Sigmoid colon (tissue), 6 donors: ENCODE measurements at regions not wholly inside any gene's neighbourhood (a gene's known extent, or its start where the extent isn't known, plus 50 kb on each side); places are given as distances from the start of the nearest gene placed in this dataset.

Experiments used
- DNase-seq: peaks from one replicate; pipeline ENCODE4 v3.0.0-alpha.2; 2019
- H3K27ac ChIP-seq, 4 donors: fragments of 200-600 bp; sonication (generic); one replicate each; pipeline ENCODE4 v1.5.1; 2016 to 2019; ENCODE audit warnings: mild to moderate bottlenecking in 1 of 4
- H3K27me3 ChIP-seq, 3 donors: fragments of 200-600 bp; sonication (generic); one replicate each; pipeline ENCODE4 v1.5.1; 2019; ENCODE audit warnings: mild to moderate bottlenecking in 1 of 3
- H3K36me3 ChIP-seq, 4 donors: fragments of 200-600 bp; sonication (generic); one replicate each; pipeline ENCODE4 v1.5.1; 2016 to 2019
- H3K4me1 ChIP-seq, 4 donors: fragments of 200-600 bp; sonication (generic); one replicate each; pipeline ENCODE4 v1.5.1; 2017 to 2019
- H3K4me3 ChIP-seq, 4 donors: fragments of 200-600 bp; sonication (generic); one replicate each; pipeline ENCODE4 v1.5.1; 2017 to 2019; ENCODE audit warnings: mild to moderate bottlenecking in 2 of 4, moderate library complexity in 1 of 4
- H3K9me3 ChIP-seq, 4 donors: fragments of 200-600 bp in 3 of 4; sonication (generic) in 3 of 4; one replicate each; pipeline versions ENCODE4 v1.5.1 to v1.6.1; 2013 to 2019
- CTCF ChIP-seq, 4 experiments: fragments of 450-650 bp in 3 of 4; fragments of 200-600 bp in 1 of 4; IDR thresholded peaks; one replicate each; pipeline ENCODE4 v1.5.1; 2016 to 2019; ENCODE audit warnings: antibody characterized with exemption in 4 of 4, mild to moderate bottlenecking in 3 of 4, moderate library complexity in 2 of 4
- EP300 ChIP-seq, 4 donors: sonication (generic); formaldehyde crosslinking; IDR thresholded peaks; one replicate each; pipeline ENCODE4 v1.6.1; 2017; ENCODE audit warnings: antibody characterized with exemption in 4 of 4
- POLR2A ChIP-seq, 2 donors: fragments of 450-650 bp; IDR thresholded peaks; one replicate each; pipeline ENCODE4 v1.6.1; 2016; ENCODE audit warnings: antibody characterized with exemption in 2 of 2, mild to moderate bottlenecking in 2 of 2, moderate library complexity in 2 of 2
- POLR2AphosphoS5 ChIP-seq, 4 donors: sonication (generic); formaldehyde crosslinking; IDR thresholded peaks; one replicate each; pipeline ENCODE4 v1.6.1; 2017; ENCODE audit warnings: antibody characterized with exemption in 4 of 4
- WGBS, 2 donors: extraction: QIAGEN DNeasy Blood & Tissue Kit; methylation state at CpG; one replicate each; pipeline ENCODE4 v1.1.7; 2013; 5-methylcytosine and 5-hydroxymethylcytosine counted together
- intact Hi-C: fragments of 100-400 bp; cut with DNase I; formaldehyde crosslinking; loops from one replicate; pipeline ENCODE4 v1.15.1; 2023
- donor health status: healthy with polysubstance abuse.
- donor health status: healthy.

GRCh38 chr2:120678251-120678650, 57.4 kb upstream of the GLI2 start:
- Histone ChIP-seq H3K4me3 (no peak overlapping the region), H3K9me3 (no peaks in the 10 kb centered on the region), H3K27me3 (peaks cover 0 to 15% (median 5%) of the 10 kb centered on the region in 3 donors), H3K36me3 (no peaks in the 10 kb centered on the region), H3K4me1 (peaks cover 0 to 8% (median 4%) of the 10 kb centered on the region in 4 donors), H3K27ac (no peak overlapping the region)
- 55 to 64% methylated on average over 7 of the region's 7 CpGs for WGBS, 2 donors
- intact Hi-C loops, result loop anchor here (5.0 kb wide), 1 partner anchor 126 kb away; no protein-coding TSS in a partner anchor
- peak; percentile 24 for DNase-seq
- no peak for TF ChIP-seq POLR2A (IDR thresholded peaks at IDR 0.05)
- TF ChIP-seq CTCF (IDR thresholded peaks at IDR 0.05), result no peak
- no peak for TF ChIP-seq POLR2AphosphoS5 (IDR thresholded peaks at IDR 0.05)
- no peak for TF ChIP-seq EP300 (IDR thresholded peaks at IDR 0.05)

DNA sequence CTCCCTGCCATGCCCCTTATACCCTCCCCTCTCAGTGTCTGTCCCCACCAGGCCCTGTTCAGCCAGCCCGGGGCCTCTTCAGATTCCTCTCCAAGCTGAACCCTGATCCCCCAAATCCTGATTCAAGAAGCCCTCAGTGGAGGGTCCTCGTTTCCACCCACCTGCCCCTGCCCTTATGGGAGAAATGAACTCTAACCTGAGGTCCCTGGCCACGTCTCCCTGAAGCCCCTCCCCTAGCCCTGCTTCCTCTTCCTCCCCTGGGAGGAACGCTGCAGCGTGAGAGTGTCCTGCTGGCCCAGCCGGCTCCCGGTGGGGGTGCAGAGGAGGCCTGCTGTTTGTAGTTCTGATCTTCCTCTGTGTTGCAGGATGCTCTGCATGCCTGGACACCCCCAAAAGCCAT, 56.7 kb upstream of the GLI2 start:
- WGBS, 2 donors, result 51 to 66% methylated on average over 7 of the region's 7 CpGs
- no peak for TF ChIP-seq CTCF (IDR thresholded peaks at IDR 0.05)
- no peak for TF ChIP-seq EP300 (IDR thresholded peaks at IDR 0.05)
- no peak for TF ChIP-seq POLR2A (IDR thresholded peaks at IDR 0.05)
- no peak for TF ChIP-seq POLR2AphosphoS5 (IDR thresholded peaks at IDR 0.05)
- peaks cover 0 to 15% (median 5%) of the 10 kb centered on the region in 3 donors for H3K27me3 ChIP-seq
- H3K4me1 ChIP-seq, result peaks cover 0 to 14% (median 11%) of the 10 kb centered on the region in 4 donors
- H3K4me3 ChIP-seq, result no peak overlapping the region
- no peak overlapping the region for H3K27ac ChIP-seq
- H3K9me3 ChIP-seq, result no peaks in the 10 kb centered on the region
- intact Hi-C loops, result loop anchor here (5.0 kb wide), 1 partner anchor 127 kb away; no protein-coding TSS in a partner anchor
- DNase-seq, result peak; percentile 48
- no peaks in the 10 kb centered on the region for H3K36me3 ChIP-seq

- no peak for TF ChIP-seq EP300 (IDR thresholded peaks at IDR 0.05)
- TF ChIP-seq POLR2AphosphoS5 (IDR thresholded peaks at IDR 0.05), result no peak
- TF ChIP-seq CTCF (IDR thresholded peaks at IDR 0.05), result no peak
- no peak for TF ChIP-seq POLR2A (IDR thresholded peaks at IDR 0.05)
- DNase-seq, result peak; percentile 45
- Histone ChIP-seq H3K36me3 (no peaks in the 10 kb centered on the region), H3K27me3 (peaks cover 0 to 15% (median 5%) of the 10 kb centered on the region in 3 donors), H3K9me3 (no peaks in the 10 kb centered on the region), H3K4me1 (peaks cover 0 to 20% (median 17%) of the 10 kb centered on the region in 4 donors), H3K27ac (no peak overlapping the region), H3K4me3 (no peak overlapping the region)
- WGBS, 2 donors, result 92 to 94% methylated on average over 9 of the region's 9 CpGs
- intact Hi-C loops, result loop anchor here (5.0 kb wide), 1 partner anchor 127 kb away; no protein-coding TSS in a partner anchor
Measured at GRCh38 chr2:120679526-120679925, 56.1 kb upstream of the GLI2 start.

- WGBS, 2 donors, result 12 to 22% methylated on average over 18 of the region's 18 CpGs
- intact Hi-C loops, result loop anchor here (1.0 kb wide), 1 partner anchor 337 kb away; no protein-coding TSS in a partner anchor
- no peak overlapping the region for H3K27ac ChIP-seq
- DNase-seq, result peak; percentile 90
- H3K9me3 ChIP-seq, result no peaks in the 10 kb centered on the region
- peak; percentile 52 to 89 (median 81) for TF ChIP-seq CTCF (IDR thresholded peaks at IDR 0.05)
- TF ChIP-seq POLR2A (IDR thresholded peaks at IDR 0.05), result no peak
- no peak overlapping the region for H3K4me3 ChIP-seq
- peaks cover 0 to 27% (median 24%) of the 10 kb centered on the region in 4 donors for H3K4me1 ChIP-seq
- H3K36me3 ChIP-seq, result no peaks in the 10 kb centered on the region
- peaks cover 0 to 11% (median under 1%) of the 10 kb centered on the region in 3 donors for H3K27me3 ChIP-seq
Measured at GRCh38 chr2:120680136-120680761, 55.4 kb upstream of the GLI2 start.
